Hepatocyte (in vitro differentiated cells): ENCODE measurements at regions not wholly inside any gene's neighbourhood (a gene's known extent, or its start where the extent isn't known, plus 50 kb on each side); places are given as distances from the start of the nearest gene placed in this dataset.

Experiments
- DNase-seq: peaks from one replicate; pipeline ENCODE4 v3.0.0-alpha.2; 2016; ENCODE audit warnings: low spot score
- H2AFZ ChIP-seq: fragments of 200-600 bp; sonication (generic); 2 replicates; pipeline ENCODE4 v1.6.0; 2016; ENCODE audit warnings: antibody characterized with exemption, mild to moderate bottlenecking
- H3K27ac ChIP-seq: fragments of 200-600 bp; sonication (generic); 2 replicates; pipeline ENCODE4 v1.5.1; 2016; ENCODE audit warnings: mild to moderate bottlenecking
- H3K27me3 ChIP-seq: fragments of 200-600 bp; sonication (generic); 2 replicates; pipeline ENCODE4 v1.6.1; 2016
- H3K36me3 ChIP-seq: fragments of 200-600 bp; sonication (generic); replicated peaks from 2 replicates; pipeline ENCODE4 v1.5.1; 2016; ENCODE audit warnings: low read depth; ENCODE audit not compliant: insufficient read depth
- H3K4me1 ChIP-seq: fragments of 200-600 bp; sonication (generic); 2 replicates; pipeline ENCODE4 v1.5.1; 2016; ENCODE audit warnings: mild to moderate bottlenecking, moderate library complexity; ENCODE audit not compliant: insufficient read depth
- H3K4me2 ChIP-seq: fragments of 200-600 bp; sonication (generic); 2 replicates; pipeline ENCODE4 v1.6.0; 2016
- H3K4me3 ChIP-seq: fragments of 200-600 bp; sonication (generic); 2 replicates; pipeline ENCODE4 v1.5.1; 2016; ENCODE audit warnings: mild to moderate bottlenecking
- H3K79me2 ChIP-seq: fragments of 200-600 bp; sonication (generic); 2 replicates; pipeline ENCODE4 v1.6.0; 2017; ENCODE audit warnings: mild to moderate bottlenecking
- H3K9me2 ChIP-seq: fragments of 200-600 bp; sonication (generic); replicated peaks from 2 replicates; pipeline ENCODE4 v1.6.0; 2017; ENCODE audit warnings: mild to moderate bottlenecking; ENCODE audit not compliant: insufficient read depth
- H3K9me3 ChIP-seq: fragments of 200-600 bp; sonication (generic); 2 replicates; pipeline ENCODE4 v1.5.1; 2016; ENCODE audit warnings: low read depth, mild to moderate bottlenecking
- H4K20me1 ChIP-seq: fragments of 200-600 bp; sonication (generic); 2 replicates; pipeline ENCODE4 v1.6.0; 2016; ENCODE audit warnings: mild to moderate bottlenecking; ENCODE audit not compliant: insufficient read depth, poor library complexity, severe bottlenecking
- CTCF ChIP-seq: fragments of 200-600 bp; sonication (generic); IDR thresholded peaks from 2 replicates; pipeline ENCODE4 v1.5.1; 2016; ENCODE audit warnings: antibody characterized with exemption, mild to moderate bottlenecking; ENCODE audit not compliant: poor library complexity
- EZH2 ChIP-seq: fragments of 200-600 bp; sonication (generic); IDR thresholded peaks from 2 replicates; pipeline ENCODE4 v1.6.1; 2016; ENCODE audit warnings: antibody characterized with exemption, mild to moderate bottlenecking, borderline replicate concordance
- EZH2phosphoT487 ChIP-seq: fragments of 200-600 bp; sonication (generic); IDR thresholded peaks from one replicate; pipeline ENCODE4 v1.6.1; 2018; ENCODE audit warnings: antibody characterized with exemption, mild to moderate bottlenecking, low read depth, moderate library complexity; ENCODE audit not compliant: unreplicated experiment, severe bottlenecking
- whole genome bisulfite sequencing: methylation state at CpG from one replicate; pipeline ENCODE4 v1.1.6; 2016; ENCODE audit warnings: low lambda C conversion rate; ENCODE audit errors: missing lambda C conversion rate; 5-methylcytosine and 5-hydroxymethylcytosine counted together

GRCh38 chr21:37987668-37988067, 71.4 kb upstream of the KCNJ6 start:
- Histone ChIP-seq H3K79me2 (no peaks in the 10 kb centered on the region), H2AFZ (no peak overlapping the region), H3K36me3 (no peaks in the 10 kb centered on the region), H3K27me3 (peaks cover 6% of the 10 kb centered on the region), H4K20me1 (no peaks in the 10 kb centered on the region), H3K4me2 (no peak overlapping the region), H3K9me3 (no peaks in the 10 kb centered on the region), H3K9me2 (no peaks in the 10 kb centered on the region), H3K4me3 (no peak overlapping the region), H3K27ac (no peak overlapping the region), H3K4me1 (no peaks in the 10 kb centered on the region)
- 87% methylated on average over 5 of the region's 5 CpGs for WGBS
- DNase-seq = no peak
- TF ChIP-seq CTCF = no peak
- TF ChIP-seq EZH2 = no peak
- TF ChIP-seq EZH2phosphoT487 = no peak

- DNase-seq = no peak
- Histone ChIP-seq H2AFZ (no peak overlapping the region), H3K27ac (no peak overlapping the region), H3K4me1 (no peaks in the 10 kb centered on the region), H3K27me3 (no peaks in the 10 kb centered on the region), H3K4me3 (no peak overlapping the region), H3K36me3 (no peaks in the 10 kb centered on the region), H3K9me3 (no peaks in the 10 kb centered on the region), H3K4me2 (no peak overlapping the region), H4K20me1 (no peaks in the 10 kb centered on the region), H3K9me2 (no peaks in the 10 kb centered on the region), H3K79me2 (no peaks in the 10 kb centered on the region)
- TF ChIP-seq EZH2 = no peak
- TF ChIP-seq EZH2phosphoT487 = no peak
- TF ChIP-seq CTCF = no peak
- WGBS = 89% methylated on average over 1 of the region's 1 CpG
These were observed 76.8 kb upstream of the KCNJ6 start for GRCh38 chr21:37993071-37993470.

GRCh38 chr21:37994211-37994610, 78.0 kb upstream of the KCNJ6 start:
- TF ChIP-seq EZH2phosphoT487 = no peak
- H3K27me3 ChIP-seq = peaks cover under 1% of the 10 kb centered on the region
- DNase-seq = no peak

GRCh38 chr21:38012672-38013071, 96.4 kb upstream of the KCNJ6 start:
- H3K9me2 ChIP-seq = no peaks in the 10 kb centered on the region
- WGBS = 68% methylated on average over 4 of the region's 4 CpGs
- H3K27ac ChIP-seq = no peak overlapping the region
- DNase-seq = no peak
- no peaks in the 10 kb centered on the region for H3K36me3 ChIP-seq
- no peak overlapping the region for H2AFZ ChIP-seq
- no peaks in the 10 kb centered on the region for H3K79me2 ChIP-seq
- no peaks in the 10 kb centered on the region for H4K20me1 ChIP-seq
- H3K4me3 ChIP-seq = no peak overlapping the region
- TF ChIP-seq CTCF (no peak), EZH2phosphoT487 (no peak), EZH2 (no peak)
- no peaks in the 10 kb centered on the region for H3K9me3 ChIP-seq
- H3K27me3 ChIP-seq = peaks cover 3% of the 10 kb centered on the region
- no peak overlapping the region for H3K4me2 ChIP-seq
- H3K4me1 ChIP-seq = no peaks in the 10 kb centered on the region

More at GRCh38 chr21:37994211-37994610, 78.0 kb upstream of the KCNJ6 start:
- no peaks in the 10 kb centered on the region for H4K20me1 ChIP-seq
- no peak overlapping the region for H2AFZ ChIP-seq
- no peaks in the 10 kb centered on the region for H3K9me2 ChIP-seq
- H3K79me2 ChIP-seq = no peaks in the 10 kb centered on the region
- H3K9me3 ChIP-seq = no peaks in the 10 kb centered on the region
- WGBS = 87% methylated on average over 4 of the region's 4 CpGs
- no peak overlapping the region for H3K27ac ChIP-seq
- no peaks in the 10 kb centered on the region for H3K4me1 ChIP-seq
- H3K4me2 ChIP-seq = no peak overlapping the region
- no peaks in the 10 kb centered on the region for H3K36me3 ChIP-seq
- H3K4me3 ChIP-seq = no peak overlapping the region
